RPMI7951 (cell line): ENCODE measurements at regions not wholly inside any gene's neighbourhood (a gene's known extent, or its start where the extent isn't known, plus 50 kb on each side); places are given as distances from the start of the nearest gene placed in this dataset.

ENCODE experiments used
- DNase-seq: peaks from one replicate; pipeline ENCODE4 v3.0.0-alpha.2; 2012; ENCODE audit warnings: low read depth

GRCh38 chr7:35501681-35502080 is 193.3 kb downstream of the HERPUD2 start:
- no peak for DNase-seq

- no peak for DNase-seq
Observed at GRCh38 chr7:35499226-35499625, 195.7 kb downstream of the HERPUD2 start.

GRCh38 chr7:35498416-35498815 is 196.5 kb downstream of the HERPUD2 start:
- DNase-seq, result no peak

- DNase-seq, result no peak
Observed at GRCh38 chr7:35495844-35496243, 199.1 kb downstream of the HERPUD2 start.

- DNase-seq, result no peak
Observed at GRCh38 chr7:35495377-35495776, 199.6 kb downstream of the HERPUD2 start.

- no peak for DNase-seq
Observed at GRCh38 chr7:35494407-35494806, 200.5 kb downstream of the HERPUD2 start.

GRCh38 chr7:35492451-35493175 is 202.3 kb downstream of the HERPUD2 start:
- no peak for DNase-seq

- DNase-seq, result no peak
Observed at GRCh38 chr7:35491233-35491632, 203.7 kb downstream of the HERPUD2 start.

GRCh38 chr7:35487841-35488240 is 207.1 kb downstream of the HERPUD2 start:
- no peak for DNase-seq

GRCh38 chr7:35487402-35487801 is 207.5 kb downstream of the HERPUD2 start:
- no peak for DNase-seq

GRCh38 chr7:35485436-35485835 is 209.5 kb downstream of the HERPUD2 start:
- DNase-seq, result no peak

GRCh38 chr7:35483568-35483967 is 211.4 kb downstream of the HERPUD2 start:
- no peak for DNase-seq

- no peak for DNase-seq
Observed at GRCh38 chr7:35482231-35482630, 212.7 kb downstream of the HERPUD2 start.

- DNase-seq, result no peak
Observed at GRCh38 chr7:35480806-35481205, 214.1 kb downstream of the HERPUD2 start.

GRCh38 chr7:35477609-35478008 is 217.3 kb downstream of the HERPUD2 start:
- no peak for DNase-seq

GRCh38 chr7:35474100-35474499 is 220.2 kb upstream of the TBX20 start:
- DNase-seq, result no peak

GRCh38 chr7:35468606-35469005 is 214.7 kb upstream of the TBX20 start:
- no peak for DNase-seq

GRCh38 chr7:35467456-35467978 is 213.6 kb upstream of the TBX20 start:
- no peak for DNase-seq

GRCh38 chr7:35465791-35466336 is 212.0 kb upstream of the TBX20 start:
- DNase-seq, result no peak

GRCh38 chr7:35463751-35464150 is 209.9 kb upstream of the TBX20 start:
- no peak for DNase-seq

- DNase-seq, result no peak
Observed at GRCh38 chr7:35463176-35463700, 209.3 kb upstream of the TBX20 start.

- no peak for DNase-seq
Observed at GRCh38 chr7:35454575-35455385, 200.9 kb upstream of the TBX20 start.
